GM19463 (cell line): ENCODE measurements at regions not wholly inside any gene's neighbourhood (a gene's known extent, or its start where the extent isn't known, plus 50 kb on each side); places are given as distances from the start of the nearest gene placed in this dataset.

ENCODE experiments used
- ATAC-seq: cut with Tn5 transposase; IDR thresholded peaks from one replicate; pipeline ENCODE4 v1.9.1; 2021; ENCODE audit warnings: mild to moderate bottlenecking, moderate library complexity; ENCODE audit not compliant: unreplicated experiment

- no peak for ATAC-seq
Observed at GRCh38 chr4:3818371-3818770, 52.2 kb downstream of the ADRA2C start.

- ATAC-seq: no peak
Observed at GRCh38 chr4:3819210-3819919, 53.2 kb downstream of the ADRA2C start.

DNA sequence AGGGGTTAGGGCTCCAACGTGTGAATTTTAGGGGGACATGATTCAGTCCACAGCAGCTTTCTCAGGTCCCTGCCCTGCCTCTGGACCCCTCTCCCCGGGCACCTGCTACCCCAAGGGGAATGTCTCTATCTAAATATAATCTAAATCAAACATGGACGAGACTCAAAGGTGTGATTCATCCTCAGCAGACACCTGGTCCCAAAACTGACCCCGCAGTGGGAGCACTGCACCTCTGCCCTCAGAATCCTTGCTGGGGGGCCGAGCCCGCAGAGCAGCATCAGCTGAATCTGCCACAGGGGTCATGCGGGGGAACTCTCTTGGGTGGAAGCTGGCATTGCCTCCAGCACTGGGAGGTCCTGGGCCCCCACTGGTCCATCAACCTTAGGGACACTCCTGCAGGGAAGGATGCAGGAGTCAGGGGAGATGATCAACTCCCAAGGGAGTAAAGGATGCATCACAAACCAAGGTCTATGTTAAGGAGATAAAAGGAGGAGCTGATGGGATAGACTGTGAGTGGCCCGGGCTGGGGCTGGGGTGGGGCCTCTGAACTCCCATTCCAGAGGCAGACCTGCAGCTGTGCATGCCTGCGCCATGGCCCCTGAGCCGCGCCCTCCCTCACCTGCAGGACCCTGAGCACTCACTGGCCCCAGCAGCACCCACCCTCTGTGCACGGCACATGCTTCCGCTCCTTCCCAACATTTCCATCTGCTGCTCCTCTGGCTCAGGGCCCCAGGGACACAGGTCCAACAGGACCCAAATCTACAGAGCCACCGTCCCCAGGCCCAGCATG lies 54.0 kb downstream of the ADRA2C start:
- no peak for ATAC-seq

DNA sequence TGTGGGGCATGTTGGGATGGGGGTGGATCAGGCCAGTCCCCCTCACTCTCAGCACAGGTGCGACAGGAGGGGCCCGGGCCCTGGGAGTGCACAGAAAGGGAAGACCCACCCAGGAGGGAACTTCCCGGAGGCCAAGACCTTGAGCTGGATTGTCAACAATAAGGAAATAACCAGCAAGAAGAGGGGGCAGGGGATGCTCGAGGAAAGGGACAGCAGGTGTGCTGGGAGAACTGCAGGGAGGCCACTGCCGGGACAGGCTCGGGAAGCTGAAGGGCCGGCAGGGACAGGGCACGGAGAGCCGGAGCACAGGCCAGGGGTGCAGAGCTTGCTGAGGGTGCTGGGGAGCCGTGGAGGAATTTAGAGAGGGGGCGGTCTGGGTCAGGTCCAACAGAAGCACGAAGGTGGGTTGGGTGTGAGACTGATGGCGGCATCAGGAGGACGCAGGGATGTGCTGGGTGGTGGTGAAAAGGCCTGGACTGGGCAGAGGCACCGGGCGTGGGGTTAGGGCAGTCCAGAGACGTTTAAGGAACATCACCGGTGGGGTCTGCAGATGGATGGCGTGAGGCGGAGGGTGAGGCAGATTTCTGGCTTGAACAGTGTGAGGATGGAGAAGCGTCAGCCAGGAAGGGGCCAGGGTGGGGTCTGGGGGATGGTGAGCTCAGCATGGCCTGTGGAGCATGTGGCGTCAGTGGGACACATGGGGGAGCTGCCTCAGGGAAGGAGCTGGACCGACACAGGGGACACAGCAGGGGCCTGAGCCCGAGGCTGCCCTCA lies 54.8 kb downstream of the ADRA2C start:
- no peak for ATAC-seq

GRCh38 chr4:3821580-3822229 lies 55.5 kb downstream of the ADRA2C start:
- no peak for ATAC-seq

DNA sequence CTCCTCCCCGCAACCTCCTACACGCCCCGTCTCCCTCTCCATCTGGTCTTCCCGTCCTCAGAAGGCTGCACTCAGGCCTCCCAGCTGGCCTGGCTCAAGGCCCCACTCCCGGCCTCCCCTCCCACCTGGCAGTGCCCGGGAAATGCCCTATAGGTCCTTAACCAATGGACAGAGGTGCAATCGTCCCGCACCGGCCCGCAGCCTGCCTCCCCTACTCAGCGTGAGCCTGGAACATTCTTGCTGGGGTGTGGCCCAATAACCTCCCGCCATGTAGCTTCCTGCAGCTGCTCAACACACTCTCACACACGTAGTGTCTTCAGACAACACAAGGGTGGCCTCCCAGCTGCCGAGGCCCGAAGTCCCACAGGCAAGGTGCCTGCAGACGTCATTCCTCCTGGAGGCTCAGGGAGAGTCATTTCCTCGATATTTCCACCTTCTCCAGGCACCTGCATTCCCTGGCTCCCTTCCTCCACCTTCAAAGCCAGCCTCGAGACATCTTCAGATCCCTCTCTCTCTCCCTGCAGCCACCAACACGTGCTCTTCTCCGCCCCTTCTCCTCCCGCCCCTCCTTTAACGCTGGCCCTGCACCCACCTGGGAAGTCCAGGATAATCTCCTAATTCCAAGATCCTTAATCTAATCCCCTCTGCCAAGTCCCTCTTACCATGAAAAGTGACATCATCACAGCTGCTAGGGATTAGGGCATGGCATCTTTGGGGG lies 56.2 kb downstream of the ADRA2C start:
- no peak for ATAC-seq

- ATAC-seq: no peak
Observed at GRCh38 chr4:3823496-3824341, 57.5 kb downstream of the ADRA2C start.

GRCh38 chr4:3824521-3825270 lies 58.5 kb downstream of the ADRA2C start:
- ATAC-seq: no peak

GRCh38 chr4:3825530-3825929 lies 59.3 kb downstream of the ADRA2C start:
- ATAC-seq: no peak

DNA sequence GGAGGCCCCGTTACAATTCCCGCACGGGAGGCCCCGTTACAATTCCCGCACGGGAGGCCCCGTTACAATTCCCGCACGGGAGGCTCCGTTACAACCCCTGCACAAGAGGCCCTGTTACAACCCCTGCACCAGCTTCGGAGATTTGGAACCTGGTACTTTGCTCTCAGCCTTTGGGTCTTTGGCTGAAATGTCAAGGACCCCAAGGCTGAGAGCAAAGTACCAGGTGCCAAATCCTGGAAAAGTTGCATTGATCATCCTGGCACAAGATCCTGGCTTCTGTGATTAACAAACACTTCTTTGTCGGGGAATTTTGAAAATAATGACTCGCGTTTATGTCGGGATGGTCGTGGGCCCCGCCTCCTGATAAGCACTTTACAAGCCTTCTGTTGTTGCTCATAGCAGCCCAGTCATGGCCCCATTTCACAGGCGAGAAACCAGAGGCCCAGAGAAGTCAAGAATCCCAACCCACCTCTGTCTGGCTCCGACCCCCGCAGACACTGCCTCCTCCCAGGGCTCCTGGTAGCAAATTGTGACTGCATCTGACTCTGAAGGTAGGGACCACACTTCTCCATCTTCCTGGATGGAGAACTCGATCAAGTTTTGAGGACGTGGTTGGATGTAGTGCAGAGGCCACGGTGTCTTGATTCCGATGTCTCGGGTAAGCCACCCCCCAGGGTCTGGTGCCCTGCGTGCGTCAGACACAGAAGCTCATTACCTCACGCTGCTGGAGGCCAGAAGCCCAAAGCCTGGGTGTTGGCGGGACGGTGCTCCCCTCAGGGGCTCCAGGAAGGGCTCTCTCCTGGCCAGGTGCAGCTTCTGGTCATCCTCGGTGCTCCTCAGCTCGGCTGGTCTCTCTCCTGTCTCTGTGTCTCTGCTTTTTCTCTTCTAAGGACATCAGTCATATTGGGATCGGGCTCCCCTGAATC lies 60.3 kb downstream of the ADRA2C start:
- no peak for ATAC-seq

- no peak for ATAC-seq
Observed at GRCh38 chr4:3827616-3828492, 61.7 kb downstream of the ADRA2C start.

GRCh38 chr4:3828546-3828945 lies 62.4 kb downstream of the ADRA2C start:
- no peak for ATAC-seq

- ATAC-seq: no peak
Observed at GRCh38 chr4:3829211-3829955, 63.2 kb downstream of the ADRA2C start.

GRCh38 chr4:3829956-3830773 lies 64.0 kb downstream of the ADRA2C start:
- no peak for ATAC-seq

DNA sequence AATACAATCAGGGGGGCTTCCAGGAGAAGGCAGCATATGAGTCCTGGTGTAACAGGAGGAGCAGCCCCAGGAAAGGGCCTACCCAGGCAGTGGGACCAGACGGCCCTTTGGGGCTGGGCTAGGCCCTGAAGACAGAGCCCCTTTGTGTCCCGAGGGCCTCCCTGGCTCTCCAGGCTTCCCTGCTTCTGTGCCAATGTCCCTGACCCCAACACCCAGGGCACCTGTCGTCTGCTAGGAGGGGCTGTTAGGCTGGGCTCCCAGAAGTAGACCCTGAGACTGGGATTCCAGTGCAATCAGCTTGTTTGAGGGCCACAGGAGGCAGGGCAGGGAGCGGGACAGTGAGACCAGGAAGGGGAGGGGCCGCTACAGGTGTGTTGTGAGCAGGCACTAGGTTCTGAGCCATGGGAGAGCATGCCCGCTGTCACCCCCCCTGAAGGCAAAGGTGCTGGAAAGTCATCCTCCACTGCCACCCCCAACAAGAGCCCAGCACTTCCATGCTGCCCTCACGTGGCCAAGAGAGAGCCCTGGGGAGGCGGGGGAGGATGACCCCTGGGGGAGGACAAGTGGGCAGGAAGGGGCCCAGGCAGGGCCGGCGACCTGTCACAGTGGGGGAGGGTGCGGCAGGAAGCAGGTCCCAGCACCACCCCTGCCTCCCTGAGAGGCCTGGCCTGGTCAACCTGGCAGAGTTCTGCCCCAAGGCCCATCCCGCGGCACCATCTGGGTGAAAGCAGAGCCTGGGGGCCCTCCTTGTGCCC lies 64.8 kb downstream of the ADRA2C start:
- ATAC-seq: no peak
